Left renal pelvis (tissue), 4 donors: ENCODE measurements at regions not wholly inside any gene's neighbourhood (a gene's known extent, or its start where the extent isn't known, plus 50 kb on each side); places are given as distances from the start of the nearest gene placed in this dataset.
"Not testable (repeated sequence)": the region's sequence is repeated elsewhere in the genome, so short reads cannot be mapped to it uniquely, and the experiment has no call there.

Source experiments
- DNase-seq, 4 donors: peaks; one replicate each; pipeline ENCODE4 v3.0.0-alpha.2; 2013; ENCODE audit warnings: low read depth in 4 of 4, low spot score in 3 of 4

DNA sequence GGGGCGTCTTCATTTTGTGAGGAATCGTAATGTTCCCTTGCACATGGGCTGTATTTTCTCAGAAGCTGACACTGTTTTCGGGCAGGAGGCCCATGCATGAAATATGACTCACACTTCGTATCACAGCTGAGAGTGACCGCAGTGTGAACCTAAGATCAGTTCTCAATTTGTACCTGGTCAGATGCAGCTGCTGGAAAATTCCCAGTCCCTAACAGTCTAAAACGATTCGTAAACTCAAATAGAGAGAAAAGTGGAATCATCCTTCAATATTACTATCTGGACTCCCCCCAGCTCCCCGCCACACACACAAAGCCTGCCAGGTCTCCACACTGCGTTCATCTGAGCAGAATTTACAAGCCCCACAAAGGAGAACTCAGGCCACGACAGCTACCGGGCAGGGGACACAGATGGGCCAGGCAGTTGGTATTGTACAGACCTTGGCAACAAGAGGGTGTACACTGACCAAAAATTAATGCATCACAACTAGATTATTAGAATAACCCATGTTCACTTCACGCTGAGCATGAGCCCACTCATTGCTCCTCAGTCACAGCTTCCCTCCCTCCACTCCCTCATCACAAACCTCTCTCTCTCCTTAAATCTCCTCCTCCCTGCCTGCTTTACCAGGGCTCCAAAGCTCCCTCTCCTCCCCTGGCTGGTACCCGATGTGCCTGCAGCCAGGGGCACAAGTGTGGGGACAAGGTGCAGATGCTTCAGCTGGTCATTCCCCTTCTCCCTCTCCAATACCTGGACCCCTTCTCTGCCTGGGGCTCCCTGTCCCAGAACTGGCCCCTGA, 488.4 kb downstream of the PREX1 start:
- DNase-seq, result peak in 1 of 4 donors; percentile 27

DNA sequence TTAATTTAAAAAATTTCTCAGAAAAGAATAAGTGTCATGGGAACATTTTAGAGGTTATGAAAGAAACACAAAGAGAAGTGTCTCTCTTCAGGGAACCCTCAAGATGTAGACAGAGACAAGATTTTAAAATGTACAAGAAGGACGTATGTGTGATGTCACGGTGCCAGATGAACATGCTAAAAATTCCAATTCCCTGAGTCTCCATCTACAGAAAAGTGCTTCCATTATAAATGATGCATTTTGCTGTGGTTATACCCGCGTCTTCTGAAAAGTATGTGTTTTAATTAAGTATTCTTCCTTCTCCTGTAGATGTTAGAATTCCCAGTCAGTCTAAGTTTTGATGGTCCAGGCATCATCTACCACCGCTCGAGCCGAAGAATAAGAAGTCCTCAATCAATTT, 489.1 kb downstream of the PREX1 start:
- no peak for DNase-seq

DNA sequence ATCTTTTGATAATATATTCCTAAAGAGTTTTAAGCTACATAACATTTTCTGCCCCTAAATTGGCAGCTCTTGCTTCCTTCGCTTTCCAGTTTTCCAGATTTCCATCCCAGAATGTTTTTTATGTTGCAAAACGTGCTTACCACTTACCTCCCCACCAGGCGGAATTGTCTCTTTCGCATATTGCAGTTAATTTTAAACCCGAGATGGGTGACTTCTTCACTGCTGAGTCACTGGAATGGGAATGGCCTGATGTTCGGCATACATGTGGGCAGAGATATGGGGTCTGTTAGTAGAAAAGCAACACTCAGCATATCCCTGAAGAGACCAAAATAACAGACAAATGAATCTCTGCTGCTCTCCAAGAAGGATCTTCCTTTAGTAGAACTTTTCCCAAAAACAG, 491.2 kb downstream of the PREX1 start:
- no peak for DNase-seq

DNA sequence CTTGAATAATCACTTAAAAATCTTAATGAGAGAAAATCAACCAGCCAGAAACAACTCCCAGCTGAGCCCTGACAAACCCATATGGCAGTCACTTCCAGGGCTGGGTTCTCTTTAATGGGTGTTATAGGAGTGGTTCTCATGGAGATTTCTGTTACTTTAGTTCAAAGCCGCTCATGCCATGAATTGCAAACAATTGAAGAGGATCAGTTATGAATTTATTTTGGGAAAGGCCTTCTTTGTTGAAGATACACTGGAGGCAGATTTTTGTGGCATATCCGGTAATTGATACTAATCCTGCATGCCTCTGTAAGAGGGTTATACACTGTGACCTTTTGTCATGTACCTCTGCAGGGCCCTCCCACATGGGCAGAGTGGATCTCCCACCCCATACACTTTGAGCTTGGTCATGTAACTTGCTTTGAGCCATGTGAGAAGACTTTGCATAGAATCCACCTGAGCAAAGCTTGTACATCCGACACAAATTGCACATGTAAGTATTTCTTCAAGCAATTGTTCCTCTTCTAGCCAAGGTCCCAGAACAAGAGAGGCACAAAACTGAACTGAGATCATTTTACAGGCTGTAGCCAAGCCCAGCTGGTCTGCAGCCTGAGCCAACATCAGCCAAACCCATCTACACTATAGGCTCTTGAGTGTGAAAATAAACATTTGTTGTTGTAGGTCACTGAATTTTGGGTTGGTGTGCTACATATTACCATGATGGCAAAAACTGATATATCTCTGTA, 492.3 kb downstream of the PREX1 start:
- no peak for DNase-seq

DNA sequence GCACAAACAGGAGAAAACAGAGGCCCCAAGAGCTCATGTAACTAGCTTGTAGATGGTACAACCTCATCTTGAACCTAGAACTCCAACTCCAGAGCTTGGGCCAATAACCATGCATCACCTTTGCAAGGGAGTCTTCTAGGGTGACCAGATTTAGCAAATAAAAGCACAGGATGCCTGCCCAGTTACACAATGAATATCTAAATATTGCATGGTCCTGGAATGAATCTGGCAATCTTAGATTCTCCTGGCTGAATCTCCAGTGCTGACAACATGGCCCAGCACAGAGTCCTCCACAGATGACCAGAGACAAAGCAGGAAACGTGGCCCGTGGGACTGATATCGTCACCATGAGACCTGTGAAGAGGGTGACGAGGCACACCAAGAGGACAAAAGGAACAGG, 494.1 kb downstream of the PREX1 start:
- no peak for DNase-seq

DNA sequence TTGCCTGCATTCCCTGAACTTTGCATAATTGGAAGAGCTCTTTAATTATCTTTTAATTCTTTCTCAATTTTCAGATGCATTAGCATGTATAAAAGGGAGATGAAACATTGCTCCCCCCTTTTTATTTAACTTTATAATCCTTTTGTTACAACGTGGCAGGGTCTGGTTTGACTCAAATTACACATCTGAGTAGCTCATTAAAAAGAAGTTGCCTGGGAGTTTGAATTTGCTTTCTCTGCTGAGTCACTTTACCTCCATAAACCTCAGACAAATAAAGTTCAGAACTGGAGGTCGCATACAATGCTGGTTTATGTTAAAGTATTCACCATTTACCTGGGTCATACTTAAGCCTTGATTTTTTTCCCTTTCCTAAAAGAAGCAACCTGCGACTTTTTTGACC, 495.2 kb downstream of the PREX1 start:
- DNase-seq, result no peak

DNA sequence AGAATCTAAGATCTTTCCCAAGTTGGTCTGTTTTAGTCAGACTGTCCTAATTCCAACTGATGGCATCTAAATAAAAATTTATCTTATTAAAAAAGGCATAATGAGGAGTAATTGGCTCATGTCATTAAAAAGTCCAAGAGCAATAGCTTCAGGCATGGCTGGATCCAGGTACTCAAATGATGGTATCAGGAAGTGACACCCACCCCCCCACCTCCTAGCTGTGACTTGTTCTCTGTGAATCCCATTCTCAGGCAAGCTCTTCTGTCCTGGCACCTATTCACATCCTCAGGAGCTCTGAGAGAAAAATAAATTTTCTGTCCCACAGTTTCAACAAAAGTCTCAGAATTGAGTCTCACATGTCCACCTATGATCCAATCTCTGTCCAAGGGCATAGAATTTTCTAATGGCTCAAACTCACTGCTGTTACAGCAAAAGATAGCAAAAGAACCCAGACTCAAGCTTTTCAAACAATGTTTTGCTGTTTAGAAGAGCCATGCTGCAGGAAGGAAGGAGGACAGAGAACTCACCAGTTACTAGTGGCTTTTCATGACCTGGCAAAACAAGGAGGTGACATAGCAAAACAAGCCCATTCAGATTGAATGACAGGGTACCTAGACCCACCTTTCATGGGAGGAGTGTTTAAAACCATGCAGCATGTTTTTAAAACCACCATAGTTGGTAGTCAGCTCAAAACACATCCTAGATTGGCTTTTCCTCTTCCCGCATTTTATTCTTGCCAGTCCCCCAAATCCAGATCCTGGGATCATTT, 496.1 kb downstream of the PREX1 start:
- no peak for DNase-seq

DNA sequence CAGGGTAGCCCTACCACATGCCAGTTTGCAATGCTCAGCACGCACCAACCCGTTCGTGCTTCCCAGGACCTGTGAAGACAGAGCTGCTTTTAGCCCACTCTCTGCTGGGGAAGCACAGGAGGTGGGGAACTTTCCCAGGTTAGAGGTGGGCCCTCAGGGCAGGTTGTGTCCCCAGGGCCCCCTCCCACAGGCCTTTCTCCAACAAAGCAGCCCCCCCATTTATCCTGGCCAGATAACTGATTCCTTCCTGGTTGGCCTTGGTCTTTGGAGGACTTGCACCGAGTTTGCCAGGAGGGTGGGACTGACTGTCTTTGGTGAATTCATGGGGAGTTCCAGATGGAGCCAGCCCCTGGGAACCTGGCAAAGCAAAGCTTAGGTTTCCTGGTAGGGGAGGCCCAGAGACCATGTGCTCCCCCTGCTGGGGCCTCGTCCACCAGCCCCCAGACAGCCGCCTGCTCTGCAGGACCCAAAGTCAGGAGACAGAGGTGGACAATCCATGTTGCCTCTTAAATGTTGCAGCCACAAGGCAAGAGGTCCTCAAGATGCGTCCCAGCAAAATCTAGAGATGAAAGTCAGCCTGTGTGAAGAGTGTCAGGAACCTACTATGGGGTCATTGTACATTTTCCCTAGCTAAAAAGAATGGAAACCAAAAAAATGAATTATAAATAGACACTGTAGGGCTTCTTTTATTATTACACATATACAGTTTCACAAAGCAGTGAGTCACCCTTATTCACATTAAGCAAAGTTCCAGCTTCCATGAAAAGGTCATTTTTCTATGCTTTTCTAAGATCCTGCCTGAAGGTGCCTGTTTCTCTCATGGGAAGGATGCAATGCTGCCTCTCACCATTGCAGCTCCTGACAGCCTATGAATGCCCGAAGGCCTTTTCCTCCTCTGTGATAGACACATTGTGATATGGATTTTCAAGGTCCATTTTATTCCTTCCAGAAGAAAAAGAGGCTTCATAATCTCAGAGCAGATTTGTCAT, 497.8 kb downstream of the PREX1 start:
- no peak for DNase-seq

DNA sequence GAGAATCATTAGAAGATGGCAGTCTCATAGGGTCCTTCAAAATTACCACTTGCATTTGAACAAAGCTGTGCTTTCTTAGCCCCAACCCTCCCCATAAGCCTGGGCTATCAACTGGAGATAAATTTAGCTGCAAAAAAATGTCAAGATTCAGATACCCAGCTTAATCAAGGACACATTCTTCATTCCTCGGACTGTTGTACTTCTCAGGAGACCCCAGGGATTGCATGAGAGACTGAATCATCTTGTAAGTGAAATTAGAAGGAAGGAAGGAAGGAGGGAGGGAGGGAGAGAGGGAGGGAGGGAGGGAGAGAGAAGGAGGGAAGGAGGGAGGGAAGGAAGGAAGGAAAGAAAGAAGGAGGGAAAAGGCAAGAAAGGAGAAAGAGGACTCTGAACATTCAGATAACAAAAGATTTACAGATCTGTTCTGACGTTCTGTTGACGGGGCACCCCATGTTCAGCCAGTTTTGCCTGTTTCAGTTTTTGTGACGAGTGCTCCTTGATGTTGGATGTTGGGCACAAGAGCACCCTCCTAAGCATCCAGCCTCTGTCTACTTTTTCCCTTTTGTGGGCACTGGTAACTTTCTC, 498.7 kb downstream of the PREX1 start:
- no peak for DNase-seq

DNA sequence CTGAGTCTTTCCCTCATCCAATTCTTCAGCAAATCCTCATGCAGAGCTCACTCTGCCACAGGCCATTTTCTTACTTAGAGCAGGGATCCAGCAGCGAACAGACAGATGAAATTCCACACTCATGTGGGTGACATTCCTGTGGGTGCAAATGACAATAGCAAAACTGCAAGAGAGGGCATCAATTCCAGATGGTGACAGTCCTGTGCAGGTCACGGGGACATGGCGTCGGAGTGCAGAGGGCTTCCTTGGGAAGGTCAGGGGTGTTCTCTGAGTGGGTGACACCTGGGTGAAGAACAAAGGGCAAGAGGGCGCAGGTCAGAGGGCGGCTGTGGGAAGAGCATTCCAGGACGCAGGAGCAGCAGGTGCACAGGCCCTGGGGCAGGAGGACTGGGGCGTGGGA, 500.0 kb downstream of the PREX1 start:
- not testable (repeated sequence) for DNase-seq

DNA sequence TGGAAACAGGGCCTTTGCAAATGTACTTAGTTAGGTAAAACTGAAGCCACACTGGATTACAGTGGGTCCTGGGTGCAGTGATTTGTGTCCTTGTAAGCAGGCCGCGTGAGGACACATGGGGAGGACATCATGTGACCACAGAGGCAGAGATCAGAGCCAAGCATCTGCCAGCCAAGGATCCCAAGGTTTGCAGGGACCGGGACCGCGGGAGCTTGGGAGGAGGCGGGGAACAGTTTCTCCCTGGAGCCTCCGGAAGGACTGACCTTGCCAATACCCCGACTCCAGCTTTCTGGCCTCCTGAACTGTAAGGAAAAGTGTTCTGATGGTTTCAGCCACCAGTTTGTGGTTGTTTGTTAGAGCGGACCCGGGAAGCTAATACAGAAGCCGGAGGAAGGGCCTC, 500.9 kb downstream of the PREX1 start:
- DNase-seq, result no peak

DNA sequence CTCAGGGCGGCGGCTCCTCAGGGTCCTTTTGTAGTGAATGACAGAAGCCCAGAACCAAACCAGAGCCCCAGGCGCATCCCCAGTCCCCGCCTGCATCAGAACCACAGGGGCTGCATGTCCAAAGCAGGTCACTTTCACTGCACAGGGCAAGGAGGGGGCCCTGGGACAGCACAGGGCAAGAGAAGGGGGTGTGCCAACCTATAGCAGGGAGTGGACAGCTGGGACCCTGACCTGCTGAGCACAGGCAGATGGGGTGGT, 501.4 kb downstream of the PREX1 start:
- no peak for DNase-seq

DNA sequence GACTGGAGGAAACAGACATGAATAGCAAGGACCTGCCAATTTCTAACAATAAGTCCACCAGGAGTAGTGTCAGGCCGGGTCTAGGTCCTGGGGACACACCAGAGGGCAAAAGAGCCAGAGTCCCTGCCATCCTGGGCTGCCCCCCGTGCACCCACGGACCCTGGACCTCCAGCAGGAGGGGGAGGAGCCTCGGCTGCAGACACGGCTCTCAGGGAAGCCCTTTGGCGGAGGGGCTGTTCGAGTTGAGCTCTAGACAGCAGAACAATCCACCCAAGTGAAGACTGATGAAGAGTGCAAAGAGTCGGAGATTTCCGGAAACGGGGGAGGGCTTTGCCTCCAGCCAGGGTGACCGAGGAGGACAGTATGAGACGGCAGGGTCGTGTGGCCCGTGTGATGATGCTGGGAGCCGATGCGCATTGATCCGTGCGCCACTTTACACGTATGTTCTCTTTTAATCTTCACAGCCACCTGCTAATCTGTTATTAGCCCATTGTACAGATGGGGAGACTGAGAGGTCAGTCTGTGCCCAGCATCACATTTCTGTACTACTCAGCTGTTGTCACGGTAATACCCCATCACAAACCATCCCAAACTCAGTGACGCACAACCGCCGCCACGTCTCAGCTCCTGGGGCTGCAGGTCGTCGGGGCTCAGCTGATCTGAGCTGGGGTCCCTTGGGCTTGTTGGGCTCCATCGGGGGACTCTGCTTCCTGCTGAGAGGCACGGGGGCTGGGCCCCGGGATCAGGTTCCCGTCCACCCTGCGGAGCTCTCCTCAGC, 502.0 kb downstream of the PREX1 start:
- DNase-seq, result no peak

DNA sequence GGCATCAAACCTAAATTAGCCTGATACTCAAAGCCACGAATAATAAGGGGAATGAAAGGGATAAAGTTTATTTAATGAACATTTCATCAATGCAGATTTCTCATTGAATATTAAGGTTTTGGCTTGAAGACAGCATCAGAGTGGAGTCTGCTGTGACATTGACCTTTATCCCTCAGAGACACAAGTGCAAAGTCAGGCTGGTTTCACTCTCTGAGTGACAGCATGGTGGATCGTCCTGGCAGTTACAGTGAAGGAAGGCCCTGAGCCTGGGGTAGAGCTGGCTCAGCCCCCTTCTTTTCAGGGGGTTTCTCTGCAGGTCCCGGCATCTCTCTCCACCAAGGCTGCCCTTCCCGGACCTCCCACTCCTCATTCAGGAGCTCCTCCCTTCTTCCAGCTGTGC, 503.1 kb downstream of the PREX1 start:
- no peak for DNase-seq

DNA sequence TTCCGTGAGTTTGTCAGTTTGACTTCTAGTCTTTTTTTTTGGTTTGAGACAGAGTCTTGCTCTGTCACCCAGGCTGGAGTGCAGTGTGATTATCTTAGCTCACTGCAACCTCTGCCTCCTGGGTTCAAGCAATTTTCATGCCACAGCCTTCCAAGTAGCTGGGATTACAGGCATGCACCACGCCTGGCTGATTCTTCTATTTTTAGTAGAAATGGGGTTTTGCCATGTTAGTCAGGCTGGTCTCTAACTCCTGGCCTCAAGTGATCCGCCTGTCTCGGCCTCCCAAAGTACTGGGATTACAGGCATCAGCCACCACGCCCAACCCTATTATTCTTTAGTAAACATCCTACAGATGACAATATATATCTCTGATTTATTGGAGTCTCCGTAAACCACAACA, 506.5 kb downstream of the PREX1 start:
- DNase-seq, result no peak

DNA sequence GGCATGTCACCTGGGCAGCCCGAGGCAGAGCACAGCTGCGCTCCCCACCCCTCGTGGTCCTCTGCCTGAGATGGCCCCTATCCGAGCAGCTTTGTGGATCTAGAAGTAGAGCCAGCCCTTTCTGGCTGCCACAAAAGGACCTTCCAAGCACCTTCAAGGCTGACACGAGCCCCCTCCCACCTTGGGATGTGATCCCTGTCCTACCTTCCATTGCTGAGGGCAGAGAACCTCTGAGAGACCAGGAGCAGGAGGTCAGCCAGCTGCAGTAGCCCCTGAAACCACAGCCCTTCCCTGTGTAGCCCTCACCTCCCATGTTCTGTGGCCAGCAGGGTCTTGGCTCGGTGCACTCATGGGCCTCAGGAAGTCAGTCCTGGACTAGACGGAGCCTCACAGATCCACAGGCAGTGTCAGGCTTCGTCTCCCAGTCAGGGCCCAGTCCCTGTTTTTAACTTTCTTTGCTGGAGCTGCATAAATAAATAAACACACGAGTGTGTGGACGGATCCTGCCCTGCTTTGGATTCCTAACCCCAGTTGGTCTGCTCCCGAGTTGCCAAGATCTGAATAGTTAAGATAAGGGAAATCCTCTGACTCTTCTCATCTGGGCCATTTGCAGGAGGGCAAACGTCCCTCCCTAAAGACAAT, 507.7 kb downstream of the PREX1 start:
- DNase-seq, result no peak

DNA sequence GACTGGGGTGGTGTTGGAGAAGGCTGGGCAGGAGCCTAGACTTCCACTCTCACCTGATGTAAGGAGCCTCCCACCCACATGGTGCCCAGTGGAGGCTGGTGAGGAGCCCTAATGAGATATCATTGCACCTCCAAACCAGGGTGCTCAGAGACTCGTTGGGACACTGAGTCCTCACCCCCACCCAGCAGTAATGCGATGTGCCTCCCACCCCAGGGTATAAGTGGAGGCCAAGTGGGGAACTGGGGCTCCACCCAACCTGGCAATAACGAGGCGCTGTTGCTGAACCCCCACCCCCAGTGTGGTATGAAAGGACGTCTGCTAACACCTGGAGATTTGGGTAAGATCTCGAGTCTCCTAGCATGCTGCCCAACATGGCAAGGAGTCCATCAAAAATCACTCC, 510.2 kb downstream of the PREX1 start:
- DNase-seq, result no peak

DNA sequence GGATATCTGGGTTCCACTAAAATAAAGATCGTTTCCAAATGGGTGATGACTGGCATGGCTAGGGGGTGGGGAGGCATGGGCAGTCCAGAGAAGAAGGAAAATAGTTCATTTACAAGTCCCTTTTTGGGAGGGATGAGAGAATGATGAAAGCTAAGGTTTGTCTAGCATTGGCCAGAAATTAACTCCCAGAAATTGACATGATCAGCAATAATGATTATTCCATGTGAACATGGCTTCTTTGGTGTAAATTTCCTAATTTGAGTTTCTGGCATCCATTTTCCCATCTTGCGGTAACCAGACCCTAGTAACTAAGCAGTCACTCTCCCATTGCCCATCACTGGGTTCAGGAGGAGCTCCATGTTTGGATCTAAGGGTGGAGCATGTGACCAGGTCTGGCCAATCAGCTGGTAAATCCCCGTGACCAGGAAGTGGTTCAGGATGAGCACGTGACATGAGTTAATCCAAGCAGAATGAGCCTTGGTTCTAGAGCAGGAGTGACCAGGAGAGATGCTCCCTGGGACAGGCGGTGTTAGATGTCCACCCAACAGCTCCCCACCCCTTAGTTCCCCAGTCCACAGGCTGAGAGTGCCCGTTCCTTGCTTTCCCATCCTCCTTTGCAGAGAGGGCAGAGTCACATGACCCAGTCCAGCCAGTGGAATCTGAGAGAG, 512.7 kb downstream of the PREX1 start:
- no peak for DNase-seq
